Activated gamma-delta T cell (primary cell): ENCODE measurements at regions not wholly inside any gene's neighbourhood (a gene's known extent, or its start where the extent isn't known, plus 50 kb on each side); places are given as distances from the start of the nearest gene placed in this dataset.
A peak's percentile ranks its signal among the peaks of the same experiment; 100 is the strongest.
"Not testable (repeated sequence)": the region's sequence is repeated elsewhere in the genome, so short reads cannot be mapped to it uniquely, and the experiment has no call there.

Source experiments
- DNase-seq: peaks from one replicate; lab custom pipeline; 2025; lab: John Stamatoyannopoulos, UW

GRCh38 chr15:26125664-26126063, 262.5 kb upstream of the ATP10A start:
- DNase-seq, result no peak

GRCh38 chr15:26119322-26119721, 256.2 kb upstream of the ATP10A start:
- DNase-seq, result no peak

- DNase-seq, result no peak
These were observed 252.3 kb upstream of the ATP10A start for GRCh38 chr15:26115229-26115943.

- DNase-seq, result not testable (repeated sequence)
These were observed 251.0 kb upstream of the ATP10A start for GRCh38 chr15:26114128-26114527.

- no peak for DNase-seq
These were observed 250.2 kb upstream of the ATP10A start for GRCh38 chr15:26113296-26113695.

- no peak for DNase-seq
These were observed 246.1 kb upstream of the ATP10A start for GRCh38 chr15:26109203-26109602.

GRCh38 chr15:26106556-26106955, 243.4 kb upstream of the ATP10A start:
- DNase-seq, result no peak

GRCh38 chr15:26103002-26103404, 239.9 kb upstream of the ATP10A start:
- DNase-seq, result no peak

GRCh38 chr15:26102365-26102764, 239.2 kb upstream of the ATP10A start:
- no peak for DNase-seq

GRCh38 chr15:26101443-26101842, 238.3 kb upstream of the ATP10A start:
- no peak for DNase-seq

GRCh38 chr15:26098801-26099200, 235.7 kb upstream of the ATP10A start:
- no peak for DNase-seq

- DNase-seq, result no peak
These were observed 234.1 kb upstream of the ATP10A start for GRCh38 chr15:26097216-26097615.

- DNase-seq, result no peak
These were observed 233.5 kb upstream of the ATP10A start for GRCh38 chr15:26096581-26096980.

- DNase-seq, result no peak
These were observed 232.7 kb upstream of the ATP10A start for GRCh38 chr15:26095710-26096330.

- DNase-seq, result no peak
These were observed 228.1 kb upstream of the ATP10A start for GRCh38 chr15:26091184-26091583.

- no peak for DNase-seq
These were observed 224.8 kb upstream of the ATP10A start for GRCh38 chr15:26087881-26088280.

GRCh38 chr15:26087395-26087794, 224.3 kb upstream of the ATP10A start:
- DNase-seq, result no peak

GRCh38 chr15:26084771-26085170, 221.6 kb upstream of the ATP10A start:
- DNase-seq, result no peak

GRCh38 chr15:26083896-26084295, 220.8 kb upstream of the ATP10A start:
- DNase-seq, result no peak

GRCh38 chr15:26083457-26083856, 220.3 kb upstream of the ATP10A start:
- no peak for DNase-seq

GRCh38 chr15:26082221-26083109, 219.3 kb upstream of the ATP10A start:
- peak; percentile 89 for DNase-seq

- DNase-seq, result no peak
These were observed 218.7 kb upstream of the ATP10A start for GRCh38 chr15:26081758-26082220.

- DNase-seq, result no peak
These were observed 212.6 kb upstream of the ATP10A start for GRCh38 chr15:26075770-26076169.
